ENCODE measurements at regions not wholly inside any gene's neighbourhood (a gene's known extent, or its start where the extent isn't known, plus 50 kb on each side); places are given as distances from the start of the nearest gene placed in this dataset.

GRCh38 chr5:128904805-128905567 is 60.3 kb upstream of the SLC27A6 start:
- no peak for DNase-seq

- DNase-seq, result peak; percentile 29
Measured at GRCh38 chr5:128905568-128906110, 59.6 kb upstream of the SLC27A6 start.

GRCh38 chr5:128913551-128913950 is 51.7 kb upstream of the SLC27A6 start:
- no peak for DNase-seq

Data from COR-L47 (cell line).